ENCODE measurements at regions not wholly inside any gene's neighbourhood (a gene's known extent, or its start where the extent isn't known, plus 50 kb on each side); places are given as distances from the start of the nearest gene placed in this dataset.

DNA sequence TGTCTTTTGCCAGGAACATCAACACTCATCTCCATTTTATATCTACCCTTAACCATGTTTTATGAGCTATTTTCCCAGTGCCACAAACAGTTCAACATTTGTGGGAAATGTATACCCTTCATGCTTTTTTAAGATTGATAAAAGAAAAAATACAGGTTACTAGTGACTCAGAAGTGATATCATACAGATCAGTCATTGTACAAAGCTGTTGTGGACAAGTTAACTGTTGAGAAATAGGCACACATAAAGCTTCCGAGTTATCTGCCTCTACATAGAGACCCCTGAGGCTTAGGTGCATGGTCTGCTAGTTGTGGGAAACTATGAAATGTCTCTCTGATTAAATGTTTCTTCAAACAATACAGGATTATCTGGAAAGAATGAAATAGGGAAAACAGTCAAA lies 96.3 kb downstream of the LSM5 start:
- Histone ChIP-seq H3K79me2 (ENCODE audit: low read length) (no peaks in the 10 kb centered on the region), H3F3A (ENCODE audit: low read length, unreplicated experiment) (no peaks in the 10 kb centered on the region), H3K27ac (ENCODE audit: low read length) (no peak overlapping the region), H3K4me2 (ENCODE audit: low read length) (no peak overlapping the region), H3K36me3 (ENCODE audit: low read depth, low read length) (no peaks in the 10 kb centered on the region), H3K4me1 (ENCODE audit: insufficient read depth, low read length) (no peaks in the 10 kb centered on the region), H2AFZ (ENCODE audit: low read length) (no peak overlapping the region), H4K20me1 (ENCODE audit: low read length) (no peaks in the 10 kb centered on the region), H3K9me2 (replicated peaks; ENCODE audit: low read length) (no peaks in the 10 kb centered on the region), H3K4me3 (ENCODE audit: low read length) (no peak overlapping the region), H3K9me3 (ENCODE audit: low read length) (no peaks in the 10 kb centered on the region), H3K27me3 (ENCODE audit: low read length) (peaks cover 59% of the 10 kb centered on the region), H3K9ac (ENCODE audit: low read length) (no peak overlapping the region)
- BruUV-seq (replicated peaks), result no TSS peak
- DNase-seq (no peak), ATAC-seq (no peak)
- intact Hi-C loops (cut with micrococcal nuclease), result no loop called here
- CTCF ChIA-PET, result no interaction called here
- POLR2A ChIA-PET (ENCODE audit: unreplicated experiment), result no interaction called here
- TF ChIP-seq, protein P1, sequence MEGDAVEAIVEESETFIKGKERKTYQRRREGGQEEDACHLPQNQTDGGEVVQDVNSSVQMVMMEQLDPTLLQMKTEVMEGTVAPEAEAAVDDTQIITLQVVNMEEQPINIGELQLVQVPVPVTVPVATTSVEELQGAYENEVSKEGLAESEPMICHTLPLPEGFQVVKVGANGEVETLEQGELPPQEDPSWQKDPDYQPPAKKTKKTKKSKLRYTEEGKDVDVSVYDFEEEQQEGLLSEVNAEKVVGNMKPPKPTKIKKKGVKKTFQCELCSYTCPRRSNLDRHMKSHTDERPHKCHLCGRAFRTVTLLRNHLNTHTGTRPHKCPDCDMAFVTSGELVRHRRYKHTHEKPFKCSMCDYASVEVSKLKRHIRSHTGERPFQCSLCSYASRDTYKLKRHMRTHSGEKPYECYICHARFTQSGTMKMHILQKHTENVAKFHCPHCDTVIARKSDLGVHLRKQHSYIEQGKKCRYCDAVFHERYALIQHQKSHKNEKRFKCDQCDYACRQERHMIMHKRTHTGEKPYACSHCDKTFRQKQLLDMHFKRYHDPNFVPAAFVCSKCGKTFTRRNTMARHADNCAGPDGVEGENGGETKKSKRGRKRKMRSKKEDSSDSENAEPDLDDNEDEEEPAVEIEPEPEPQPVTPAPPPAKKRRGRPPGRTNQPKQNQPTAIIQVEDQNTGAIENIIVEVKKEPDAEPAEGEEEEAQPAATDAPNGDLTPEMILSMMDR (conservative IDR thresholded peaks at IDR 0.05; ENCODE audit: low read depth, low read length), result no peak

DNA sequence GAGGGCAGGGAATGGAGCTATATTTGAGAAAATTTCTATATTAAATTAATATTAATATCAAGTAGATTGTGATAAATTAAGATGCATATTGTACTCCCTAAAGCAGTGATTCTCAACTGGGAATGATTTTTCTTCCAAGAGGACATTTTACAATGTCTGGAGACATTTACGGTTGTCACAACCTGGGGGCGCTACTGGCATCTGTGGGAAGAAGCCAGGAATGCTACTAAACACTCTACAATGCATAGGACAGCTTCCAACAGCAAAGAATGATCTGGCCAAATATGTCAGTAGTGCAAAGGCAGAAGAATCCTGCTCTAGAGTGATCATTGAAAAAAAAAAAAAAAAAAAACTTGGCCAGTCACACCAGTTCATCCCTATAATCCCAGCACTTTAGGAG lies 100.0 kb downstream of the LSM5 start:
- CTCF ChIA-PET, result no interaction called here
- intact Hi-C loops (cut with micrococcal nuclease), result no loop called here

DNA sequence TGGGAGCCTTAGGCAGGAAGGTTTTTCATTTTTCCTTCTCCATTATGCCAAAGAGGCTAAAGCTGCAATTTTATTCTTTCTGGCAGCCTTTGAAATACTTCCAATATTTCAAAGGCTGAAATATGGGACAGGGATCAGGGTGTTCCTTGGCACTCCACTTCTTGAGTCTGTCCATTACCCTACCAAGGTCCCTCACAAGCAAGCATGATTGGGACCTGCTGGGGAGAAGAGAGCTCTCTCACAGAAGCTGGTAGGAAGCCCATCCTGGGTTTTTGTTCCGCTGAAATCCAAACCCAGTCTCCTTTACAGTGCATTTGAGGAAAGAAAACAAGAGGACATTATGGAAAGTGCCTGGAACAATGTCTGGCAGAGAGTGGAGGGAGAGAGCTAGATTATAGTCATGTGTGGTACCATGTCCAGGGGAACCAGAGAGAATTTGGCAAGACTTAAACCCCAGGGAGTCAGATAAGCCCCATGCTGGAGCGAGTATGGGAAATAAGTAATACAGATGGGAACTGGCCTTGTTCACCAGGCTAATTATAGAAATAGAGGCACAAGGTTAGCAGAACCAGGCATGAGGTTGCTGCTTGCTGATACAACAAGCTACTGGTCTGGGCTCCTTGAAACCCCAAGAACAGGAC lies 104.7 kb downstream of the LSM5 start:
- Histone ChIP-seq H3F3A (ENCODE audit: low read length, unreplicated experiment) (no peaks in the 10 kb centered on the region), H3K27me3 (ENCODE audit: low read length) (peaks cover 62% of the 10 kb centered on the region), H3K9me2 (replicated peaks; ENCODE audit: low read length) (no peaks in the 10 kb centered on the region), H3K9me3 (ENCODE audit: low read length) (no peaks in the 10 kb centered on the region), H3K27ac (ENCODE audit: low read length) (no peak overlapping the region), H3K4me3 (ENCODE audit: low read length) (no peak overlapping the region), H3K36me3 (ENCODE audit: low read depth, low read length) (no peaks in the 10 kb centered on the region), H2AFZ (ENCODE audit: low read length) (no peak overlapping the region), H3K4me2 (ENCODE audit: low read length) (no peak overlapping the region), H3K79me2 (ENCODE audit: low read length) (no peaks in the 10 kb centered on the region), H4K20me1 (ENCODE audit: low read length) (no peaks in the 10 kb centered on the region), H3K9ac (ENCODE audit: low read length) (no peak overlapping the region), H3K4me1 (ENCODE audit: insufficient read depth, low read length) (no peaks in the 10 kb centered on the region)
- intact Hi-C loops (cut with micrococcal nuclease), result no loop called here
- TF ChIP-seq EZH2phosphoT487 (IDR thresholded peaks at IDR 0.05; ENCODE audit: borderline replicate concordance, low read length) (no peak), EZH2 (IDR thresholded peaks at IDR 0.05; ENCODE audit: low read length, unreplicated experiment) (no peak)
- TF ChIP-seq, protein P1 (conservative IDR thresholded peaks at IDR 0.05; ENCODE audit: low read depth, low read length), result no peak
- POLR2A ChIA-PET (ENCODE audit: unreplicated experiment), result no interaction called here
- CTCF ChIA-PET, result no interaction called here
- ATAC-seq (no peak), DNase-seq (no peak)
- BruUV-seq (replicated peaks), result no TSS peak

More for the DNA sequence above, 100.0 kb downstream of the LSM5 start:
- no peak overlapping the region for H3K27ac ChIP-seq (ENCODE audit: low read length)
- H2AFZ ChIP-seq (ENCODE audit: low read length), result no peak overlapping the region
- no peaks in the 10 kb centered on the region for H4K20me1 ChIP-seq (ENCODE audit: low read length)
- no peaks in the 10 kb centered on the region for H3K9me3 ChIP-seq (ENCODE audit: low read length)
- H3K36me3 ChIP-seq (ENCODE audit: low read depth, low read length), result no peaks in the 10 kb centered on the region
- H3K27me3 ChIP-seq (ENCODE audit: low read length), result peaks cover 45% of the 10 kb centered on the region
- no peak overlapping the region for H3K9ac ChIP-seq (ENCODE audit: low read length)
- H3K4me2 ChIP-seq (ENCODE audit: low read length), result no peak overlapping the region
- no peaks in the 10 kb centered on the region for H3K9me2 ChIP-seq (replicated peaks; ENCODE audit: low read length)
- no peak overlapping the region for H3K4me3 ChIP-seq (ENCODE audit: low read length)
- no peaks in the 10 kb centered on the region for H3F3A ChIP-seq (ENCODE audit: low read length, unreplicated experiment)
- POLR2A ChIA-PET (ENCODE audit: unreplicated experiment), result no interaction called here
- TF ChIP-seq, protein P1 (conservative IDR thresholded peaks at IDR 0.05; ENCODE audit: low read depth, low read length), result no peak
- TF ChIP-seq EZH2 (IDR thresholded peaks at IDR 0.05; ENCODE audit: low read length, unreplicated experiment) (no peak), EZH2phosphoT487 (IDR thresholded peaks at IDR 0.05; ENCODE audit: borderline replicate concordance, low read length) (no peak)
- no peaks in the 10 kb centered on the region for H3K79me2 ChIP-seq (ENCODE audit: low read length)
- ATAC-seq (no peak), DNase-seq (no peak)
- H3K4me1 ChIP-seq (ENCODE audit: insufficient read depth, low read length), result no peaks in the 10 kb centered on the region
- BruUV-seq (replicated peaks), result no TSS peak

Measured in PC-3 (cell line).